Rectal smooth muscle tissue (tissue), 1 donor: ENCODE measurements at regions not wholly inside any gene's neighbourhood (a gene's known extent, or its start where the extent isn't known, plus 50 kb on each side); places are given as distances from the start of the nearest gene placed in this dataset.
"Not testable (repeated sequence)": the region's sequence is repeated elsewhere in the genome, so short reads cannot be mapped to it uniquely, and the experiment has no call there.

Experiments used
- H3K27ac ChIP-seq: one replicate; pipeline ENCODE4 v1.7.0; 2013; ENCODE audit warnings: low read depth, low read length, inconsistent platforms
- H3K27me3 ChIP-seq: one replicate; pipeline ENCODE4 v1.7.0; 2013; ENCODE audit warnings: low read length; ENCODE audit not compliant: control insufficient read depth, insufficient read depth
- H3K36me3 ChIP-seq: one replicate; pipeline ENCODE4 v1.7.0; 2013; ENCODE audit warnings: low read length; ENCODE audit not compliant: control insufficient read depth, insufficient read depth
- H3K4me1 ChIP-seq: one replicate; pipeline ENCODE4 v1.7.0; 2013; ENCODE audit warnings: low read length; ENCODE audit not compliant: control insufficient read depth, insufficient read depth
- H3K4me3 ChIP-seq: one replicate; pipeline ENCODE4 v1.7.0; 2013; ENCODE audit warnings: low read length
- H3K9ac ChIP-seq: one replicate; pipeline ENCODE4 v1.7.0; 2013; ENCODE audit warnings: low read length

- H3K9ac ChIP-seq, H3K27ac ChIP-seq, H3K27me3 ChIP-seq, H3K4me3 ChIP-seq, H3K4me1 ChIP-seq, H3K36me3 ChIP-seq: not testable (repeated sequence)
Measured at GRCh38 chr10:53342531-53342930, 569.9 kb upstream of the MBL2 start.

- not testable (repeated sequence) for H3K27me3 ChIP-seq
Measured at GRCh38 chr10:53338199-53338598, 565.6 kb upstream of the MBL2 start.

GRCh38 chr10:53335803-53336422 is 563.3 kb upstream of the MBL2 start:
- H3K9ac ChIP-seq, H3K27me3 ChIP-seq, H3K27ac ChIP-seq, H3K4me3 ChIP-seq, H3K36me3 ChIP-seq, H3K4me1 ChIP-seq: not testable (repeated sequence)

More at GRCh38 chr10:53338199-53338598, 565.6 kb upstream of the MBL2 start:
- not testable (repeated sequence) for H3K4me1 ChIP-seq, H3K9ac ChIP-seq, H3K27ac ChIP-seq, H3K36me3 ChIP-seq, H3K4me3 ChIP-seq

GRCh38 chr10:53331460-53331859 is 558.9 kb upstream of the MBL2 start:
- H3K27me3 ChIP-seq: no peaks in the 10 kb centered on the region
- H3K36me3 ChIP-seq: no peaks in the 10 kb centered on the region
- no peak overlapping the region for H3K9ac ChIP-seq
- no peaks in the 10 kb centered on the region for H3K4me1 ChIP-seq
- no peak overlapping the region for H3K4me3 ChIP-seq
- H3K27ac ChIP-seq: no peak overlapping the region

- H3K27ac ChIP-seq, H3K27me3 ChIP-seq, H3K4me3 ChIP-seq, H3K9ac ChIP-seq, H3K36me3 ChIP-seq, H3K4me1 ChIP-seq: not testable (repeated sequence)
Measured at GRCh38 chr10:53326401-53327305, 554.1 kb upstream of the MBL2 start.

GRCh38 chr10:53325066-53325465 is 552.5 kb upstream of the MBL2 start:
- H3K4me1 ChIP-seq: no peaks in the 10 kb centered on the region
- no peaks in the 10 kb centered on the region for H3K36me3 ChIP-seq
- H3K27me3 ChIP-seq: no peaks in the 10 kb centered on the region
- H3K27ac ChIP-seq: no peak overlapping the region
- H3K9ac ChIP-seq: no peak overlapping the region
- no peak overlapping the region for H3K4me3 ChIP-seq

- Histone ChIP-seq H3K9ac (no peak overlapping the region), H3K27ac (no peak overlapping the region), H3K4me1 (no peaks in the 10 kb centered on the region), H3K27me3 (no peaks in the 10 kb centered on the region), H3K36me3 (no peaks in the 10 kb centered on the region), H3K4me3 (no peak overlapping the region)
Measured at GRCh38 chr10:53315709-53316108, 543.1 kb upstream of the MBL2 start.

- H3K36me3 ChIP-seq: no peaks in the 10 kb centered on the region
- no peaks in the 10 kb centered on the region for H3K27me3 ChIP-seq
- H3K4me1 ChIP-seq: no peaks in the 10 kb centered on the region
- H3K4me3 ChIP-seq: no peak overlapping the region
- H3K27ac ChIP-seq: no peak overlapping the region
- H3K9ac ChIP-seq: no peak overlapping the region
Measured at GRCh38 chr10:53314876-53315275, 542.3 kb upstream of the MBL2 start.

- no peak overlapping the region for H3K27ac ChIP-seq
- H3K27me3 ChIP-seq: no peaks in the 10 kb centered on the region
- H3K36me3 ChIP-seq: no peaks in the 10 kb centered on the region
- no peak overlapping the region for H3K4me3 ChIP-seq
- H3K9ac ChIP-seq: no peak overlapping the region
- H3K4me1 ChIP-seq: no peaks in the 10 kb centered on the region
Measured at GRCh38 chr10:53298443-53298842, 525.9 kb upstream of the MBL2 start.

- H3K4me3 ChIP-seq: no peak overlapping the region
- no peaks in the 10 kb centered on the region for H3K27me3 ChIP-seq
- H3K9ac ChIP-seq: no peak overlapping the region
- H3K27ac ChIP-seq: no peak overlapping the region
- H3K36me3 ChIP-seq: no peaks in the 10 kb centered on the region
- no peaks in the 10 kb centered on the region for H3K4me1 ChIP-seq
Measured at GRCh38 chr10:53284615-53285182, 512.1 kb upstream of the MBL2 start.

- Histone ChIP-seq H3K9ac (no peak overlapping the region), H3K36me3 (no peaks in the 10 kb centered on the region), H3K27ac (no peak overlapping the region), H3K4me3 (no peak overlapping the region), H3K27me3 (no peaks in the 10 kb centered on the region), H3K4me1 (no peaks in the 10 kb centered on the region)
Measured at GRCh38 chr10:53276797-53277196, 504.2 kb upstream of the MBL2 start.

GRCh38 chr10:53269482-53269881 is 496.9 kb upstream of the MBL2 start:
- no peak overlapping the region for H3K9ac ChIP-seq
- no peaks in the 10 kb centered on the region for H3K27me3 ChIP-seq
- H3K4me1 ChIP-seq: no peaks in the 10 kb centered on the region
- no peak overlapping the region for H3K27ac ChIP-seq
- H3K4me3 ChIP-seq: no peak overlapping the region
- no peaks in the 10 kb centered on the region for H3K36me3 ChIP-seq
